EL (cell line): ENCODE measurements at regions not wholly inside any gene's neighbourhood (a gene's known extent, or its start where the extent isn't known, plus 50 kb on each side); places are given as distances from the start of the nearest gene placed in this dataset.
A peak's percentile ranks its signal among the peaks of the same experiment; 100 is the strongest.

Experiments used
- DNase-seq: peaks from one replicate; pipeline ENCODE4 v3.0.0-alpha.2; 2016

DNA sequence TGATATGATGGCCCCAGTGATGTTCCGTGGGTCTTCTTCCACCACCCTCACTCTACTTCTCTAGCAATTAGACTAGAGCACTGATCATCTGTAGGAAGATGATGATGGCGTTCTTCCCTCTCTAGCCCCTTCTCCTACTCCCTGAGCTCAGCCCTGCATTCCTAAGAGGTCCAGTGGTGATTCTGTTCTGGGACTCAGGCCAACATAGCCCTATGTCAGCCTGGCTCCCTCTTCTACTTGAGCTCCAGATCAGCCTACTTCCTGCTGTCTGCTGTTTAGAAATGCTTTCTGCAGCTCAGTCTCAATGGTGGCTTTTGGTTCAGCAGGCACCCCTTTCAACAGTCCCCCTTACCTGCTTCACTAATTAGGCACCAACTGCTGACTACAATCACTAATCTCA, 86.1 kb upstream of the ZBED5 start:
- DNase-seq: no peak

GRCh38 chr11:10942620-10943019, 84.8 kb upstream of the ZBED5 start:
- DNase-seq: no peak

DNA sequence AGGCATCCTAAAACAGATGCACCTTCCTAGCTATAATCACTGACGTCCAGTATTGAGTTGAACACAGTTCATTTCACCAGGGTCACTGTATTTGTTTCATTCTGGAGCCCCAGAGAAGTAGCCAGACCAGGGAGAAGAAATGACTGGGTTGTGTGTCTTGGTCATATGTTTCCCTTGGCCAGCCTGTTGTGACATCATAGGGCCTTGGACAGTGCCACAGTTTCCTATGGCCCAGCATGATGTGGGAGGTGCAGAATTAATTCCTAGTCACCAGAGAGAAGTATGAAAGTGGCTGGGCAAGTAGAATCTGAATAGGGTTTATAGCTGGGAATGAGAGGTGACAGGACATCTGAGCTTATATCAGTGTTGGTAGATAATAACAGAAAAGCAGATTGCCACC, 84.0 kb upstream of the ZBED5 start:
- DNase-seq: no peak

DNA sequence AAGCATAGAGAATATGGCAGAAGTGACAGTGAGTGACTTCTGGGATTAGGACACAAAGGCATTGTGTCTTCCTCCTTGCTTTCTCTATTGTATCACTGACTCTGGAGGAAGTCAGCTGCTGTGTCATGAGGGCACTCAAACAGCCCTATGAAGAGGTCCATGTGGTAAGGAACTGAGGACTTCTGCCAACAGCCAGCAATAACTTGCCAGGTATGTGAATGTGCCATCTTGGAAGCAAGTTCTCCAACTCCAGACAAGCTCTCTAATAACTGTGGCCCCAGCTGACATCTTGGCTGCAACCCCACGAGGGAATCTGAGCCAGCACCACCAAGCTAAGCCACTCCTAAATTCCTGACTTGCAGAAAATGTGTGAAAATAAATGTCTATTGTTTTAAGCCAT, 83.6 kb upstream of the ZBED5 start:
- DNase-seq: no peak

- no peak for DNase-seq
These were observed 81.0 kb upstream of the ZBED5 start for GRCh38 chr11:10938650-10939387.

GRCh38 chr11:10938231-10938630, 80.4 kb upstream of the ZBED5 start:
- DNase-seq: no peak

GRCh38 chr11:10937385-10937771, 79.5 kb upstream of the ZBED5 start:
- no peak for DNase-seq

DNA sequence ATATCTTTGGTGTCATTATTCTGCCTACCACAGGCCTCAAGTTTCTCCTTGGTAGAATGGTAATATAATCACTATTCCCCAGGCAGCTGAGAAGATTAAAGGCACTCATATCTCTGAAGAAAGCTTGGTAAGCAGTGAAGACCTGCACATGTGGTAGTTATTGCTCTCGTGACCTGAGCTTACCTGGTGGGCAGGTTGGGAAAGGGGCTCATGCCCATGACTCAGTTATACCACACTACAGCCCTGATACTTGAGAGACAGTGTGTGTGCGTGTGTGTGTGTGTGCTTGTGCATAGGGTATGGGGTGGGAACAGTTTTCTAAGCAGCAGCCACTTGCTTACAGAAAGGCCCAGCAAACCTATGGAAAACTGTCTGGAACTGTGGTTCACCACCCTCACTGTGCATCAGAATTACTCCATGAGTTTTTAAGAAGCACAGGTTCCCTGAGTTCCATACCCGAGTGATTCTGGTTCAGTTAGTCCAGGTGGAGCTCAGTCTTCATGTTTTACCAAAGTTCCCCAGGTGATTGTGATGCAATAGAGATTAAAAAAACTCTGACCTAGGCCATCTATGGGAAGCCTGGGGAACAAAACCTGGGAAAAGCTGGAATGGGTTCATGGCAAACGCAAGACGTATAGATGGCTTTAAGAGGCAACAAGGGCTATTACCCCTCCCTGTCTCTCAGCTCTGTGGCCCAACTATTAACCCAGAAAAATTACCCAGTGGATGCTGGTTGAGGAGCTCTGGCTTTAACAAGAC, 79.0 kb upstream of the ZBED5 start:
- DNase-seq: no peak

DNA sequence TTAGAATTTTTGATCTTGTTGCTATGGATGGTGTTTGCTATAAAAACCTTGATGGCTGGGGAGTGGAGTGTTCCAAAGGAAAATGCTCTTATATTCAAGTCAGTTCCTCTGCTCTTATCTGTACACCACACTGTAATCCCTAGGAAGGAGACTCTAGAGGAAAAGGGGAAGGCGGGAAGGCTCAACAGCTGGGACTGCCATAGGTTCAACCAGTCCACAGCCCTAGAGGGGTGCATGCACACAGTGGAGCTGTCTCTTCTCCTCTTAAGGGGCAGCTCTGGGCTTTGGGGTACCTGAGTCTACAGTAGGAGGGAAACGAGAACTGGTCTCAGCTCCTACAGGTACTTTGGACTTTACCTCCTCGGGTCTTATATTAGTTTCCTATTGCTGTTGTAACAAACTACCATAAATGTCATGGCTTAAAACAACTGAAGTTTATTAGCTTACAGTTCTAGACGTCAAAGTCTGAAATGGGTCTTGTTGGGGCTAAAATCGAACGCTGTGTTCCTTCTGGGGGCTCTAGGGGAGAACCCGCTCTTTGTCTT, 77.2 kb upstream of the ZBED5 start:
- no peak for DNase-seq

- DNase-seq: no peak
These were observed 76.5 kb upstream of the ZBED5 start for GRCh38 chr11:10934293-10934860.

DNA sequence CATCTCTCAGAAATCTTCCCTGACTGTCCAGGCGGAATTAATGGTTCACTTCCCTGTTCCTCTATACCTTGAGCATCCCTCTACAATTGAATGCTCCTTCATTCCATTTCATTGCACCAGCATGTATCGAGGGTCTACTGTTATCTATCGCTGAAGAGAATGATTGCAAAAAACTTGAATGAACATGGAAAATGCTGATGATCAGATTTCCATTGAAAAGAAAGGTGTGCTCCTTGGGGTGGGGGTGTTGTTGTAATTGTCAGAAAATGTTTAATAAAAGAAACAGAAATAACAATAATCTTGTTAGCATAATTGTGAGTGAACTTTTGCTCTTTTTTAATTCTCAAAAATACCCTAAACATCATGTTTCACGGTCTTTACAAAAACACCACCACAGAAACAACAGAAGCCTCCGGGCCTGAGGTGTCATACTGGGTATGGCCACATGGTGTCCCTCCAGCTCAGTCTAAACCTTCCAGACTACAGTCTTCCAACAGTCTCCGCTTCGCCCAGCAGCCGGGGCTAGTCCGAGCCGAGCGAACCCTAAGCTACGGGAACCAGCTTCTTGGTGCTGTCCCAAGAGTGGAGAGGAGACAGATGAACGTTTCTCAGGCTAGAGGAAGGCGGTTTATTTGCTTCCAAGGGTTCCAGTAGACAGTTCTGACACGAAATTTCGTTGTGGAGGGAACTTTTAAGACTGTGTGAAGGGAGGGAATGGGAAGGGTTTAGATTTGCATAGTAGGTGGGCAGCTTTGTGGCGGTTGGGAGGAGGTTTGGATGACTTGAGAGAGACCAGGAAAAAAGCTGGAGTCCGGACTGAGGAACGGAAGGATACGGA, 75.8 kb upstream of the ZBED5 start:
- peak; percentile 92 for DNase-seq

DNA sequence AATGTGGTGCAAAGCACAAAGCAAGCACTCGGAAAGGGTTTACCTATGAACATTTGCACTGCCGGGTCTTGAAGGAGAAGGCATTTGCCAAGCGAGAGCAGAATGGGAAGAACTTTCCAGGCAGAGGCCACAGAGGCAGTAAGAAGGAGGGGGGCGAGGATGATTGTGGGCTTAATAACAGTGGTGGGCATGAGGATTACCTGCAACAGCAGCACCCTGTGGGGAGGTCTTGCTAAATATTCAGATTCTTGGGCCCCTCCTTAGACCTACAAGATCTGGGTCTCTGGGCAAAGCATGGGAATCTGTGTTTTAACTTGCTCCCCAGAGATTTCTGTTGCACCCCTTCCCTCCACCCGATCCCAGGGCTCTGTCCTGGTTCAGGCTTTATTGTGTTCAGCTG, 75.1 kb upstream of the ZBED5 start:
- no peak for DNase-seq

- no peak for DNase-seq
These were observed 74.2 kb upstream of the ZBED5 start for GRCh38 chr11:10931761-10932670.

- DNase-seq: peak; percentile 84
These were observed 73.3 kb upstream of the ZBED5 start for GRCh38 chr11:10930972-10931760.

GRCh38 chr11:10930224-10930971, 72.5 kb upstream of the ZBED5 start:
- no peak for DNase-seq

DNA sequence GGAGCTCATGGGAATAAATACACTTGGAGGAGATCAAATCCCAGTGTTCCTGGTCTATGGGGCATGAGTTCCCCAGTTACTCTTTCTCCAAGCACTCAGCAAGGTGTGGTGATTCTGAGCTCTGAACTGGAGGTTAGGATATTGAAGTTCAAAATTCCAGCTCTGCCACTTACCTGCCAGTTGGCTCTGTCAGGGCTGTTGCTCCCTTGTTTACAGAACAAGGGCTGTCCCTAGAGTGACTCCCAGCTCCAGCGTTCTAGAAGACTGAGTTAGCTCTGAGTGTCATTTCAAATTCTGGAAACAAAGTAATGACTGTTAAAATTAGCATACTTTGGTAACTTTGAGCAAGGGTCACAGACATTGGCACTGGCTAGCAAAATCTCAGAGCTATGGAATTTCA, 69.7 kb upstream of the ZBED5 start:
- DNase-seq: no peak

DNA sequence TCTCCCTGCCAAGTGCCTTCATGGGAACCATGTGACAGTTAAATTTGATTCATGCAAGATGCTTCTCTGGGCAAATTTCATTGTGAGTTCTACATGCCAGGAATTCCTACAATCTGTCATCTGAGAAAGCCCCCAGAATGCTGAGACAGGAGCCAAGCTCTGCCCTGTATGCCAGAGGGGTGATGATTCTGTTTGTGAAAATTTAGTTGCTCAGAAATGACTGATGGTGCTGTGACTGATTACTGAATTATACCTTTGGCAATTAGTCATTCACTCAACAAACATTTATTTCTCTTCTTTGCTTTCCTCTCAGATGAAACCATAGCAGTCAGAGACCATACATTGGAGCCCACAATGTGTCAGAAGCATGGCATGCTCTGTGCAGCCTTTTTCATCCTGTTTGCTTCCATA, 69.0 kb upstream of the ZBED5 start:
- DNase-seq: peak; percentile 77

DNA sequence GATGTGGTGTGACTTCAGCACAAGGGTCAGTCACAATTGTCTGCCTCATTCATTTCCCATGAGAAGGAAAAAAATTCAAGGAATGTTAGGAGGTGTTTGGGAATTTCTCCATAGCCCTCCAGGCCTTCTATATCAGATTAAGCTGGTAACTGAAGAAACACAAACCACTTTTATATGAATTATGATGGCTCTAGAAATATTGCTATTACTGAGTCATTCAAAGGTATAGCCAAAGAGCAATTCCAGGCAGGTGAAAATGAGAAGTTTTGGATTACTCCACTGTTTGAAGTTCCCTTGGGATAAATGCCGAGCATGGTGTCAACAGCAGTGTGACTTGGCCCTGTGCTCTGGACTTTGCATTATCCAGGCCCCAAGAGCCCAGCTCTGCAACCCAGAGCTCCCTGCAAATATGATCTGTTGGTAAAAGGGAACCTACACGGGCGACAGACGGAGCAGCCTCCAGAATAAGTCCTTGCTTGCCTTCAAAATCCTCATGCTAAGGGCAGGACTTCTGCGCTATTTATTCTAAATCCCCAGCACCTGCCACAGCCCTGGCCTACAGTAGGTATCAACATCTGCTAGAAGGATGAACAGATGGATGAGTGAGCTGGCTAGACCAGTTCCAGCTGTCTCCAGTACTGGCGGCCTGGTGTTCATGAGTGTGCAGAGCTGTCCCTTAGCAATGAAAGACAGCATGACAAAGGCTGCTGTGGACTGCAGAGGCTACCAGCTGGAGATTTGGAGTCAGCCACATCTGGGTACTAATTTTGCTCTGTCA, 67.5 kb upstream of the ZBED5 start:
- peak; percentile 75 for DNase-seq

DNA sequence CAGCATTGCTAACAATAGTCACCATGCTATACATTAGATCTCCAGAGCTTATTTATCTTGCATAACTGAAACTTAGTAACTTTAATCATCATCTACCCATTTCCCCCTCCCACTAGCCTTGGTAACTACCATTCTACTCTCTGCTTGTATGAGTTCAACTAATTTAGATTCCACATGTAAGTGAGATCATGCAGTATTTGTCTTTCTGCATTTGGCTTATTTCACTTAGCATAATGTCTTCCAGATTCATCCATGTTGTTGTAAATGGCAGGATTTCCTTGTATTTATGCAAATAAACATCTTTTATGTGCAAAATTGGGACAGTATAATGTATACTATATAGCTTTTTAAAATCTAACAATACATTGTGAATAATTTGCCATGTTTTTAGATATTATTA, 66.0 kb upstream of the ZBED5 start:
- no peak for DNase-seq
